ENCODE measurements at regions not wholly inside any gene's neighbourhood (a gene's known extent, or its start where the extent isn't known, plus 50 kb on each side); places are given as distances from the start of the nearest gene placed in this dataset.

GRCh38 chr5:98994611-98995010 lies 65.8 kb upstream of the CHD1 start:
- no peak for DNase-seq

- no peak for DNase-seq
Measured at GRCh38 chr5:98993512-98993911, 64.7 kb upstream of the CHD1 start.

GRCh38 chr5:98992552-98992951 lies 63.7 kb upstream of the CHD1 start:
- no peak for DNase-seq

GRCh38 chr5:98989727-98990126 lies 60.9 kb upstream of the CHD1 start:
- no peak for DNase-seq

- DNase-seq, result no peak
Measured at GRCh38 chr5:98986587-98986986, 57.8 kb upstream of the CHD1 start.

- no peak for DNase-seq
Measured at GRCh38 chr5:98982880-98983279, 54.1 kb upstream of the CHD1 start.
